Limb (tissue), 2 donors: ENCODE measurements at regions not wholly inside any gene's neighbourhood (a gene's known extent, or its start where the extent isn't known, plus 50 kb on each side); places are given as distances from the start of the nearest gene placed in this dataset.
A peak's percentile ranks its signal among the peaks of the same experiment; 100 is the strongest.
"Not testable (repeated sequence)": the region's sequence is repeated elsewhere in the genome, so short reads cannot be mapped to it uniquely, and the experiment has no call there.

Experiments used
- DNase-seq, 2 donors: peaks; one replicate each; pipeline ENCODE4 v3.0.0-alpha.2; 2016; ENCODE audit errors: extremely low spot score in 2 of 2

- DNase-seq, result no peak
Measured at GRCh38 chr9:28970241-28970654, 1397.0 kb upstream of the C9orf72 start.

DNA sequence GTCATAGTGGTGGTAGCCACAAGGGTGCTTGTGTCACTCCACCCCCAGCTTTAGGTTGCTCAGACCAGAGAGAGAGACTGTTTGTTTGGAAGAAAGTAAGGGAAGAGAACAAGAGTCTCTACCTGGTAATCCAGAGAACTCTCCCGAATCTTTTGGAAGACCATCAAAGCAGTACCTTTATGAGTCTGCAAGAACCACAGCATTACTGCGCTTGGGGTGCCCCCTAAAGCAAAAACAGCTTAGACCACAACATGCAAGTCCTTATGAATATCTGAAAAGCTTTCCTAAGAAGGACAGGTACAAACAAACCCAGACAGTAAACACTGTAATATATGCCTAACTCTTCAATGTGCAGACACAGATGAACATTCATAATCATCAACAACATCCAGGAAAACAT lies 1398.6 kb upstream of the C9orf72 start:
- DNase-seq, result no peak

DNA sequence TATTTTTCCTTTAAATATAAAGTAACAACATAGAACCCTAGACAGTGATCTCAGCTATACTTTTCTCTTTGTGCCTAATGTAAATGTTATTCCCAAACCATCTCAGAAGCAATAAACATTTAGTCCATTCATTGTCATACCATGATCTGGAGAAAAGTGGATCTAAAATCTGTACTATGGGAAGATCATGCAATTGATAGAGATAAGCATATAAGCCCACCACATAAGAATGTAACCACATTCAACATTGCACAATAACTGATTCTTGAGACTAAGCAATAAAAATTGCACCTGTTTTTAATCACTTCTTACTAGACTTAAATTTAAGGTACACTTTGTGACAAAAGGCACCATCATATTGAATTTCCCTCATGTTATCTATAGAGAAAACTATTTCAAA lies 1403.0 kb upstream of the C9orf72 start:
- no peak for DNase-seq

DNA sequence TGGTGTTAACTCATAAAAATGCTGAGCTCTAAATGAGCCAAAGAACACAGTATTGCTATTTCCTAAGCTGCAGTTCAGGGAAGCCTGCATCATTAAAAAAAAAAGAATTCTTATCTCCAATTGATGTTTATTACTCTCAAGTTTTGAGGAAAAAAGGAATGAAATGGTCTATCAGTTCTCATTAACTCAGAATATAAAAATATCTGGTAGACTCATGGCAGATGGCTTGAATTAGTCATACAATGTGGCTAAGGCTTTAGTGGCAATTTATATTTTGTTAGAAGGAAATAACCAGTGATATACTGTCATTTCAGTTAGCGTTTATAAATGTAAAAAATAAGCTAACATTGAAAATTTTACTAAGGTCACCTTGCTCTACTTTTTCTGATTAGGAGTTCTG lies 1403.4 kb upstream of the C9orf72 start:
- DNase-seq, result no peak

DNA sequence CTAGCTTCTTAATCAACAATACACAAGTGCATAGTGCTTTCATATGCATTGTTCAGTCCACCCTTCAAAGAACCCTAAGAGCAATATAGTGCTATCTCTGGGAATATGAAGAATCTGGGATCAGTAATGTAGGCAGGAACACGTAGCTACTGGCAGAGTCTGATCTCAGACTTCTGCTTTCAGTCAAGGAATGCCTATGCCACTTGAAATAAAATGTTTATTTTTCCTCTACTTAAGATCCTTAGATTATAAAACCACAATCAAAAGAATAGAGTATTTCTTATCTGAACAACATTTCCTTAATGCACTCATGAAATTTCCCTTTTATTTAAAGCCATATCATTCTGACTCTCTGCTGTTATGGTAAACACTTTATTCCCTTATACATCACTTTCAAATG lies 1407.8 kb upstream of the C9orf72 start:
- DNase-seq, result no peak

DNA sequence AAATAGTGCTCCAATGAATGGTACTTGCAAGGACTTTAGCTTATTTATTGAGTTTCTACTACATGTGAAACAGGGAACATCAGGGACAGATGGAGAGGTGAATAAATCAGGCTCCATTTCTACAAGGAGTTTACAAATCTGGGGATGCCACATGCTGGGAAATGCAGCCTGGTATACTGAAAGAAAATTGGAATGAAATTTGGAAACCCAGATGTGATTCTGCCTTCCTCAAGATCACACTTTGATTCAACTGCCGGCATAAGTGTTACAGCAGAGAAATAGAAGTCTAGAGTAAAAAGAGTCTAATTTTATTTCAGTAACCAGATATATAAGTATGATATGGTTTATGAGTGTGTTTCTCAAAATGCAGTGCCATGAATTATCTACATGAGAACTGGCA lies 1408.4 kb upstream of the C9orf72 start:
- DNase-seq, result no peak

GRCh38 chr9:28984016-28984415 lies 1410.7 kb upstream of the C9orf72 start:
- DNase-seq, result no peak

DNA sequence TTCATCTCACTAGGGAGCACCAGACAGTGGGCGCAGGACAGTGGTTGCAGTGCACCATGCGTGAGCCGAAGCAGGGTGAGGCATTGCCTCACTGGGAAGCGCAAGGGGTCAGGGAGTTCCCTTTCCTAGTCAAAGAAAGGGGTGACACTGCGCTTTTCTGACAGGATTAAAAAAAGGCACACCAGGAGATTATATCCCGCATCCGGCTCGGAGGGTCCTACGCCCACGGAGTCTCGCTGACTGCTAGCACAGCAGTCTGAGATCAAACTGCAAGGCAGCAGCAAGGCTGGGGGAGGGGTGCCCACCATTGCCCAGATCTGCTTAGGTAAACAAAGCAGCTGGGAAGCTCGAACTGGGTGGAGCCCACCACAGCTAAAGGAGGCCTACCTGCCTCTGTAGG lies 1416.7 kb upstream of the C9orf72 start:
- DNase-seq, result not testable (repeated sequence)

- DNase-seq, result no peak
Measured at GRCh38 chr9:28999057-28999456, 1425.8 kb upstream of the C9orf72 start.

DNA sequence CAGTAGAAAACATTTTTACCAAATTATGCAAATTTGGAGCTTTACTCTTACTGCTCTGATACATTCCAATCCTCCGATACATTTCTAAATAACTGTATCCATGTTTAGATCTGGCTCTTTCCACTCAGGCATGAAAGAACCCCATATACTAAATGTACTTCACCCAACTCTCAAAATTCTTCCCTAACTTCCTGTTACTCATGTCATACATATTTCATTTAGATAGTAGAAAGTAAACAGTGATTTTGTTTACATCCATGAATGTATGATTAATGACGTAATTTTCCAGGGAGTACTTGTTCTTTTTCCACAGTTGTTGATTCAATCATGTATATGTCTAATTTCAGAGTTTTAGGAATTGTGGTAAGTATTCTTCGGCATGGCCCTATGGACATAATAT lies 1426.5 kb upstream of the C9orf72 start:
- DNase-seq, result no peak

DNA sequence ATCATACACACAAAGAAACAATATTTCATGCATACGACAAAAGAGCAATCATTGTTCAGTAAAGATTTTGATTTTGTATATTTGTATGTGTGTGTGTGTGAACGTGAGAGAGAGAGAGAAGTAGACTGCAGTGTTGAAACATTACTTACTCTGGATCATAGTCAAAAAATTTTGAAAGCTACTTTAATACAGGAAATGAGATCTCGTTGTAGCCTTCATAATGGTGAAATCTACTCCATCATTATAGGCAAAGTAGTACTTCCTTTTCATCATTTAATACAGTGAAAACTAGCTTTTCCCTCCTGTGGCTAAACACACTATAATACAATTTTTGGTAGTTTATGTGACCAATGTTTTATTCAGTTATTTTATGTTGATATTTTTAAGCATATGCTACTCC lies 1427.7 kb upstream of the C9orf72 start:
- DNase-seq, result no peak

DNA sequence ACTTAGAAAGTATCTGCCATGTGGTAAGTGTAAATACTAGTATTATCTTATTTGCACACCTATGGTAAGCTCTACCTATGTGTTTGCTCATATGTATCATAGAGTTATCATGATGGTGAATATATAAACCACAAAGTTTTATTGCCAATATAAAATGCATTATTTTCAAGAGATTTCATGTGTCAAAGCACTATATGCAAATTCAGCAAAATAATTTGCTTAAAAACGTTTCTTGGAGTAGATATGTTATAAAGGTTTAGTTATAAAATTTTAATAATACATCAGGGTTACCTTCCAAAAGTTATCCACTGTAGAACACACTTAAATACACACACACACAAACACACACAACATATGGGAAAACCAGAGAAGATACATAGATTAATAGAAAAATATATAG lies 1431.7 kb upstream of the C9orf72 start:
- no peak for DNase-seq

GRCh38 chr9:29006628-29007027 lies 1433.3 kb upstream of the C9orf72 start:
- DNase-seq, result no peak

GRCh38 chr9:29012911-29013310 lies 1439.6 kb upstream of the C9orf72 start:
- no peak for DNase-seq

DNA sequence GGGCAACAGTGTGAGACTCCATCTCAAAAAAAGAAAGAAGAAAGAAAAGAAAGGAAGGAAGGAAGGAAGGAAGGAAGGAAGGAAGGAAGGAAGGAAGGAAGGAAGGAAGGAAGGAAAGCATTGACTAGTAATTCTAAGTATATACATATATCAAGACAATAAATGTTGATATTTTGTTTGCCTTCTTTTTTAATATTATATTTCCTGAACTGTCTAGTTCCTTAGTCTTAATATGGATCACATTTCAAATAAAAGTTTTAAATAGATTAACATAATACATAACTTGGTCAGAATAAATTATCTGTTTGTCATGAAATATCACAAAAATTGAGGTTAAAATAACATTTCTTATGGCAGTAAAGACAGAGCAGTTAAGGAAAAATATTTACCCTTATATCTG lies 1448.4 kb upstream of the C9orf72 start:
- no peak for DNase-seq

- DNase-seq, result no peak
Measured at GRCh38 chr9:29038332-29038731, 1465.1 kb upstream of the C9orf72 start.

GRCh38 chr9:29039258-29039657 lies 1466.0 kb upstream of the C9orf72 start:
- no peak for DNase-seq

DNA sequence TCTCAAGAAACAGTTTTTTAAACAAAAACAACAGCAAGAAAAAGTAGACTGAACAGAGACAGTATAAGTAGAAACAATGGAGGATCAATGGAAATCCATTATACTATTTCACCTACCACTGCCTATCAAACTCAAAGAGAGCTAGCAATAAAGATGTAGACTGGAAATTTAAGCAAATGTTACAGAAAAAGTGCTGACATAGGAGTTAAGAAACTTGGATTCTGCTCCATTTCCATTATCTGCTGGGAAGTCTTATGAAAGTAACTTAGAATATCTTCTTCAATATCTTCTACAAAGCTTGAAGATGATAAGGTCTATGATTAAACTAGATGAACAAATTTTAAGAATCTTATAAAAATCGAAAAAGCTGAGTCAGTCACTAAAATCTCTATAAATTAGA lies 1469.8 kb upstream of the C9orf72 start:
- no peak for DNase-seq

DNA sequence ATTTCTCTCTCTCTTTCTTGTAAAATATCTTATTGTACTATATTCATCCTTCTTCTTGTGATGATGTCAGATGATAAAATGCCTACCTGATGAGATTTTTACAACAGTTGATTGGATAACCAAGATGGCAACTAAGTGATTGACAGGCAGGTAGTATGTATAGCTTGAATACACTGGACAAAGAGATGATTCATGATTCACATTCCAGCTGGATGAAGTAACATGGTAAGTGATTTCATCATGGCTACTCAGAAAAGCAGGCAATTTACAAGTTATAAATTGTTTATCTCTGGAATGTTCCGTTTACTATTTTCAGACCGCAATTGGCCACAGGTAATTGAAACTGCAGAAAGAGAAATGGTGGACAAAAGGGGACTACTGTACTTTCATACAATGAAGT lies 1471.7 kb upstream of the C9orf72 start:
- DNase-seq, result no peak

DNA sequence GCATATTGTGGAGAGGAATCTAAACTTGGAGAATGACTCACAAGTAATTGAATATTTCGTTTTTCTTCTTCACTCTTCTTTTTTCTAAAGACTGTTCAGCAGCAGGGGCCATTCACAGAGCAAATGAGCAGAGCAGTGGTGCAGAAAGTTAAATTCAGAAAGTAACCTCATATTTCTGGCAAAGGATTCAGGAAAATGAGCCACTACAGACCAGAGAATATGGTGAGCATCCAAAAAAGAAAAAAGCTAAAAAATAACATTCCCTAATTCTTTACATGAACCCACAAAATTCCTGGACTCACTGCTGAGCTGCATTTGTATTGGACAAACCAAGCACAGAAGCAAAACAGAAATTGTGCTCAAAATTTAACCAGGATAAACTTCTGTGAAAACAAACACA lies 1486.8 kb upstream of the C9orf72 start:
- peak in 1 of 2 donors; percentile 44 for DNase-seq

DNA sequence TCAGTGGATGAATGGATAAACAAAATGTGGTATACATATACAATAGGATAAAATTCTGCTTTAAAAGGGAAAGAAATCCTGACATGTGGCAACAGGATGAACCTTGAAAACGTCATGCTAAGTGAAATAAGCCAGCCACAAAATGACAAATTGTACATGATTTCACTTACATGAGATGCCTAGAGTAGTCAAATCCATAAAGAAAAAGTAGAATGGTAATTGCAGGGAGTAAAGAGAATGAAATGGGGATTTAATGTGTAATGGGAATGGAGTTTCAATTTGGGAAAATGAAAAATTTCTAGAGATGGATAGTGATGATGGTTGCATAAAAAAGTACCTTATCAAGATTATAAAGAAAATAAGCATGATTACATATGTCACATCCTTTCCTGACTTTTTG lies 1489.2 kb upstream of the C9orf72 start:
- DNase-seq, result no peak

- DNase-seq, result no peak
Measured at GRCh38 chr9:29063031-29063430, 1489.8 kb upstream of the C9orf72 start.

GRCh38 chr9:29066141-29066640 lies 1492.9 kb upstream of the C9orf72 start:
- peak in 1 of 2 donors; percentile 34 for DNase-seq

DNA sequence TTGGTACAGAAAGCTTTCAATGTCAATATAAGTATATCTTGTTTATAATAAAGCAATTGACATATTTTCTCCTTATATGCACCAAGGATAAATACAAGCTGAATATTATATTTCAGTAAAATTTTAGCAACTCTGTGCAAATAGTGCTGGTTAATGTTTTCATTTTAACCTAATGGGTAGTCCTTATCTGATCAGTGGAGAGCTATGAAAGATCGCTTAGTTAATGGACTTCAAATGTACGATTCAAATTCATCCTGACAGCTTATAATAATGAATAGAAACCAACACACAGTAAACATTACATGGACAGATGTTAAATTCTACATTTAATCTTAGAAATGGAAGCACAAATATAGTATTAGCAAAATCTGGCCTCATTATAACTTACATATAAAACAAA lies 1495.2 kb upstream of the C9orf72 start:
- DNase-seq, result no peak
